Urothelium cell line (cell line): ENCODE measurements at regions not wholly inside any gene's neighbourhood (a gene's known extent, or its start where the extent isn't known, plus 50 kb on each side); places are given as distances from the start of the nearest gene placed in this dataset.

Experiments used
- DNase-seq: peaks from one replicate; pipeline ENCODE4 v3.0.0; 2011; ENCODE audit warnings: low spot score, mixed read lengths
- FAIRE-seq: peaks from 2 replicates; lab custom pipeline; 2011; peaks lifted over from hg19 to GRCh38; lab: Jason Lieb, UNC

DNA sequence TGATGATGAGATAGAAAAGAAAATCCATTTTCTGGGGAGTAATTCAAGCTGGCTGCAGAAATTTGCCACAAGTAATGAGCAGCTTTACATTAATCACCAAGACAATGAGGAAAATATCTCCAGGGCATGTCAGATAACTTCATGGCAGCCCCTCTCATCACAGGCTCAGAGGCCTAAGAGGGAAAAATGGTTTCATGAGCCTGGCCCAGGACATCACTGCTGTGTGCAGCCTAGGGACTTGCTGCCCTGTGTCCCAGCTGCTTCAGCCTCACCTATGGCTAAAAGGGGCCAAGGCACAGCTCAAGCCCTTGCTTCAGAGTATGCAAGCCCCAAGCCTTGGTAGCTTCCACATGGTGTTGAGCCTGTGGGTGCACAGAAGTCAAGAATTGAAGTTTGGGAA is 161.7 kb downstream of the OPA1 start:
- FAIRE-seq (no peak), DNase-seq (no peak)

DNA sequence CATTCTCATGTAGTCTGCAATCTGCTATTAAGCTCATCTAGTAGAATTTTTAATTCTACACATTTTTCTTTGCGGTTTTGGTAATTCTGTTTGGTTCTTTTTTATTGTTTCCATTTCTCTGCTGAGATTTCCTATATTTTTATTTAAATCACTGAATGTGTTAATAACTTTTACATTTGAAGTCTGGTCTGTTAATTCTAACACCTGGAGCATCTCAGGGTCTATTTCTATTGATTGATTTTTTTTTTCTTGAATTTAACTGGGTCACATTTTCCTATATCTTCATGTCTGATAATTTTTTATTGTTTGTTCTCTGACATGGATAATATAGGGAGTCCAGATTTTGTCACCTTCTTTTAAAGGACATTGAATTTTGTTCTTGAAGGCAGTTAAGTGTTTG is 163.5 kb downstream of the OPA1 start:
- FAIRE-seq: no peak

DNA sequence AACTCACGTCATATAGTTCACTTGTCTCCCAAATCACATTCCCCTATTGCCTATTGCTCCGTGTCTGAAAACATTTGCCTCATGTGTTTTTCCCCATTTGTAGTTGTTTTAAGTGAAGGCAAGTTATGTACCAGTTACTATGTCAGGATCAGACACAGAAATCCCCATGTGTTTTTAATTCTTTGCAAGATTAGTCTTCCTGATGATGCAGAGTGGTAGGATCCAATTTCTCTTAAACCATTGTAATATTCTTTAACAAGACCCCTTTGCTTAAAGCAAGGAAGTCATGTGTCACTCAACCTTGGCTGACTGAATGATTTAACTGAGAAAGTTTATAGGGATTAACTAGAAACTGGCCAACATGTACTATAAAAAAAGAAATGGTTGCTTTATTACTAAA is 164.4 kb downstream of the OPA1 start:
- DNase-seq (no peak), FAIRE-seq (no peak)

More for the DNA sequence above, 163.5 kb downstream of the OPA1 start:
- DNase-seq: no peak

GRCh38 chr3:193761969-193762368 is 169.0 kb downstream of the OPA1 start:
- no peak for DNase-seq
- FAIRE-seq: no peak

- no peak for DNase-seq
- no peak for FAIRE-seq
Observed at GRCh38 chr3:193762657-193763056, 169.6 kb downstream of the OPA1 start.

DNA sequence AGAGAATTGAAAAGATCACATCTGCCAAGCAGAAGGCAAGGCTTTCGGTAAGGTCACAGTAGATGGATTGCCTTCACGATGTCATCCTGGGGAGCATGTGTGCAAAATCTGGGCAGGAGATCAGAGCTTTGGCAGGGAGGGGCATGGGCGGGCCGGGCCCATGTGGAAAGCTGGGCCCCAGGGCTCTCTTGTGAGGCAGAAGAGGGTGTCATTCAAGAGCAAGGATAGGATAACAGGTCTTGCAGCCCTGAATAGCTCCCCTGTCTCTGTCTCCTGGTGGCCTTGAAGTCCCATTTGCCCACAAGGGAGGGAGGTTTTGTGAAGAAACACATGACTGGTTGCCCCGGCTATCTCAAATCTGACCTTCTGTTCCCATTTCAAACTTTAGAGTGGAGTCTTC is 172.0 kb downstream of the OPA1 start:
- FAIRE-seq: no peak

DNA sequence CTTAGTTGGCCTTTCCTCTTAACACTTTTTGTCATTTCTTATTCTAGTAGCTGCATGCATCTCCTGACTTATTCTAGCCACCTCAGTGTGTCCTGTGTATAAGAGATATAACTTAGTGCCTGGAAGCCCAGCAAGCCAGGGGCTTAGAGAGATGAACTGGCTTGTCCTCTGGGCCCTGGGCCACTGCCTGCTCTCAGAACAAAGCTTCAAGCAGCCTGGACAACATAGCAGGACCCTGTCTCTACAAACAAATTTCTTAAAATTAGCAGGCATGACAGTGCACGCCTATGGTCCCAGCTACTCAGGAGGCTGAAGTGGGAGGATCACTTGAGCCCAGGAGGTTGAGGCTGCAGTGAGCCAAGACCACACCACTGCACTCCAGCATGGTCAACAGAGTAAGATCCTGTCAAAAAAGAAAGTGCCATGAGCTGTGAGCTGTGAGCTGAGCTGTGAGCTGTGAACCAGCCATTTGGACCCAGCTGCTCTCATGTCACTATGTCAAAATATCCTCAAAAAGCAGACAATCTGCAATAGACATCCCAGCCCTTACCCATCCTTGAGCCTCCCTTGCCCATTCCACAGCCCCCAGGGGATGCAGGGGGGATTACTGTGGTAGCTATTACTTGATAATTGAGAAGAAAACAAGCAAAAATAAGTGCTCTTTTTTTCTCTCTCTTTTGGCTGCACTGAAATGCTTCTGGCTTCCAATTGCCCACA is 174.5 kb downstream of the OPA1 start:
- DNase-seq (no peak), FAIRE-seq (no peak)

More for the DNA sequence above, 172.0 kb downstream of the OPA1 start:
- DNase-seq: no peak

DNA sequence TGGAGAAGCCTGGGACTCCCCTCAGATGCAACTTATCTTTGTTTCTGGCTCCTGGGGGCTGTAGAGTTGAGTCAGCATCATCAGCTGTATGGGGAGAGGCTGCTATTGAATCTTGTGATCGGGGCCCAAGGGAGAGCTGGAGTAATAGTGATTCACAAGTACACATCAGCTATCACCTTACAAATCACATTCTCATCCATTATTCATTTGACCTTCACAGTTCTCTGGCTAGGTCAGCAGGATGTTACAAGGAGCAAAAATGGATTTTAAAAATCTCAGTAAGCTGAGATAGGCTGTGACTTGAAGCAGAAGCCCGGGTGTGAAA is 175.0 kb downstream of the OPA1 start:
- FAIRE-seq: no peak
- DNase-seq: no peak

GRCh38 chr3:193769437-193769836 is 176.4 kb downstream of the OPA1 start:
- DNase-seq: no peak
- no peak for FAIRE-seq

DNA sequence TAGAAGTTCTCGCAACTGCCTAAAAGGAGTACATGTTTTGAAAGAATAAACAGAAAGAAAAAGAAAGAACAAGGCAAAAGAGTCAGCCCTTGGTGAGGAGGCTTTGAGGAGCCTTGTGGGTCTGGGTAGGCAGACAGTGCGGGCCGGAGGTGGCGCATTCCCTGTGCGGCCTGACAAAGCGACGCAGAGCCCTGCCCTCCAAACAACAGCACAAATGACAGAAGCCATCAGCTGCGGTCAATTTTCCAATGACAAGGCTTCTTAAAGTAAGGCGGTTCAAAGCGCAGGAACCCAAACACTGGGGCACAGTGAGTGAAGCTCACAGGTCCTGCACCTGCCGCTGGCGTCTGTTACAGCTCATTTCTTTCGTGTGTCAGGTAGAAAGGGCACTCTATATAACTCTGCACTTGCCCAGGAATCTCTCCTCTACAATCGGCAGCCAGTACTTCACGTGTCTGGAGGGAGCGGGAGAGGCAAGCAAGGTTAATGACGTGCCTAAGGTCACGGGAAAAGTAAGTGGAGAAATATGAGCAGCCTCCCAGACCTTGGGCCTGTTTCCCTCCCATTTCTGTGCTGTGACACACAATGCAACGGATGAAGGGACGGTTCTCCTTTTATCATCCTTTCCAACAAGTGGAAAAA is 178.1 kb downstream of the OPA1 start:
- FAIRE-seq: no peak

DNA sequence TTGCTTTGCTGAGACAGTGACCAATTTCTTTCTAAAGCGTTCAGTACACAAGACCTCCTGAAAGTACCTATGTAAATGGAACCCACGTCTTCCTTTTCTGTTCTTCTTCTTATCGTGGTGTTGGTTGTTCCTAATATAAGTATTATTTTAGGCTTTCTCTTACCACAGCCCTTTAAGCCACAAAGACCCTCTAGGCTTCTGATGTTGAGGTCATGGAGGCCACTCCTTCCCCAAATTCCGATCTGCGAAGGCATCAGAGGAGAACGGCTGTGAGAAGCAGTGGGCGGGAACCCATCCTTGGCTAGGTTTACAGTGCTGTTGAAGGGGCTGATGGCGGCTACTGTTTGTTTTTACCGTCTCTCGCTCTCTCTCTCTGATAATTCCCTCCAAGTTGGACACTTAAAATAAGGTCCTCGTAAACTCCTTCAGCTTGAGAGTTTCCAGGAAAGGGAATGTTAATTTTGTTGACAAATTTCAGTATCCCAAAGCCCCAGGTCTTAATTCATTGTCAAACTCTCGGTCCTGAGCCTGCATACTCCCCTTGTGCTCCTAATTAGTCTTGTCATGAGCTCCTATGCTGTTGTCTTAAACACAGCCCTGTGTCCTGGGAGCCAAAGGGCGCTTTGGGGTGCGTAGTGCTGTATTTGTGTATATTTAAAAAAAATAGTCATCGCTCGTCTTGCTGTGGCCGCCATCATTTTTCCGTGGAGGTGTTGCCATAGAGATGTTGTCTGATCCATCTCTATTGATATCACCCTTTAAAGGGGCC is 178.8 kb downstream of the OPA1 start:
- FAIRE-seq: no peak
- no peak for DNase-seq

More for the DNA sequence above, 178.1 kb downstream of the OPA1 start:
- no peak for DNase-seq

GRCh38 chr3:193772422-193772763 is 179.4 kb downstream of the OPA1 start:
- DNase-seq (no peak), FAIRE-seq (no peak)

GRCh38 chr3:193773266-193774220 is 180.5 kb downstream of the OPA1 start:
- FAIRE-seq: no peak

GRCh38 chr3:193774272-193774915 is 181.4 kb downstream of the OPA1 start:
- no peak for FAIRE-seq

More at GRCh38 chr3:193773266-193774220, 180.5 kb downstream of the OPA1 start:
- DNase-seq: no peak

DNA sequence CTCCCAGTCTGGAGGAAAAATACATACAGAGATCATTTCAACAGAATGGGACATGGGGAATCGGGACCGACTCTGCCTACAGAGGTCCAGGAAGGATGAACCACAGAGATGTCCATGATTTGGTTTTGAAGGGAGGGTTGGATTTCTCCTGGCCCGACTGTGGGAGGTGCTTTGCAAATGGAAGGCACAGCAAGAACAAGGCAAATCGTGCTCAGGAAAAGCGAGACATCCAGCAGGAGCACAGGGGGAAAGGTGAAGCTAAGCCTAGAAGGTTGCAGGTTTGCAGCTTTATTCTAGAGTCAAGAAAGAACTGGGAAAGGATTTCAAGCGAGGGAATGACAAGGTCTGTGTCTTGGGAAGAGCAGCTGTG is 181.9 kb downstream of the OPA1 start:
- DNase-seq: no peak
- no peak for FAIRE-seq

More at GRCh38 chr3:193774272-193774915, 181.4 kb downstream of the OPA1 start:
- no peak for DNase-seq

DNA sequence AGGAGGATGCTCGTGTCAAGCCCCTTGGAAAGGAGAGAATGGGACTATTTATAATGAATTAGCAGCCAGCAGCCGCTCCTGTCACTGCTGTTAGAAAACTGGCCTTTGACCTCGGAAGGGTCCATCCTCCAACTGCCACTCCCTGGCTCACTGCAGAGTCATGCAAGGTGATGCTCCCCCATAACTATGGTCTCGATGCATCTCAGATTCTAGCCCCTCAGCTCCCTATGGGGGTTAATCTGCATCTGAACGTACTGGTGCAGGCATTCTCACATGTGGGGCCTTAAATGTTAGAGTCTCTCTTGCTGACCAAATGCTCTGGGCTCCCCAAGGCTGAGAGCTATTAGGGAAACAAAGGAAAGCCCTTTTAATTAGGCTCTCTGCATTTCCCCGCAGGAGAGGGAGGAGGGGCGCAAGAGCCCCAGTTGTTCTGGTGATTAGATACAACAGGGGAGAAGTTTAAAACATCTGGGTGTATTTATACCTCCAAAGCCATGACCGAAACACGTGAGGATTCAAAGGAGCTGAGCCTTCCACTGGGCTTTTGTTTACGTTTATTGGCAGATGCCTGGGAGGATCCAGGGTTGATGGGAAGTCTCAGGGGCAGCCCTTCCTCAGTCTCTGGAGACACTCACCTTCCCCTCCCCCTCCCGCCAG is 182.5 kb downstream of the OPA1 start:
- DNase-seq (no peak), FAIRE-seq (no peak)

- no peak for FAIRE-seq
- no peak for DNase-seq
Observed at GRCh38 chr3:193776626-193777358, 183.8 kb downstream of the OPA1 start.

DNA sequence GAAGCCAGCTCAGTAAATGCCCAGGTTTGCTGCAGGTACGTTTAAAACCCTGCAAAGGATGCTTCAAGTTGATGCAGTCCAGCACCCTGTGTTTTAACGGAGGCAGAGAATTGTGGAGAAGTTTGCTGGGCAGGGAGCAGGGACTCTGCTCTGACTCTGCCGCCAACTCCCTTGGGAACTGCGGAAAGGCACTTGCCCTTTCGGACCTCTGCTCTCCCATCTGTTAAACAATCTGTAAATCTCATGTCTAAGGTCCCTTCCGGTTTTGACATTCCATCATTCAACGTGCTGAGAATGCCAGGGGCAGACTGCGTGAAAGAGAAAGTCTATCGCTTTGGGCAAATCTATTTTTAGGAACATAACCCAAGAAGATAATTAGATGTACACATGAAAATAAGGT is 184.5 kb downstream of the OPA1 start:
- FAIRE-seq (no peak), DNase-seq (no peak)

GRCh38 chr3:193778676-193779075 is 185.7 kb downstream of the OPA1 start:
- FAIRE-seq (no peak), DNase-seq (no peak)
